GM18867 (cell line): ENCODE measurements at regions not wholly inside any gene's neighbourhood (a gene's known extent, or its start where the extent isn't known, plus 50 kb on each side); places are given as distances from the start of the nearest gene placed in this dataset.

Experiments used
- ATAC-seq: cut with Tn5 transposase; IDR thresholded peaks from one replicate; pipeline ENCODE4 v1.9.1; 2021; ENCODE audit warnings: mild to moderate bottlenecking, moderate library complexity; ENCODE audit not compliant: unreplicated experiment

GRCh38 chr12:66903782-66904396, 225.0 kb upstream of the GRIP1 start:
- no peak for ATAC-seq

- no peak for ATAC-seq
Observed at GRCh38 chr12:66905201-66905600, 226.3 kb upstream of the GRIP1 start.

GRCh38 chr12:66910366-66910974, 231.6 kb upstream of the GRIP1 start:
- ATAC-seq, result no peak

GRCh38 chr12:66915306-66915904, 236.5 kb upstream of the GRIP1 start:
- no peak for ATAC-seq

- no peak for ATAC-seq
Observed at GRCh38 chr12:66916189-66916588, 237.3 kb upstream of the GRIP1 start.

GRCh38 chr12:66919466-66919865, 240.6 kb upstream of the GRIP1 start:
- ATAC-seq, result no peak

- no peak for ATAC-seq
Observed at GRCh38 chr12:66920205-66920604, 241.3 kb upstream of the GRIP1 start.

GRCh38 chr12:66921151-66921550, 242.3 kb upstream of the GRIP1 start:
- ATAC-seq, result no peak

GRCh38 chr12:66925083-66925482, 246.2 kb upstream of the GRIP1 start:
- no peak for ATAC-seq

GRCh38 chr12:66929121-66929520, 250.2 kb upstream of the GRIP1 start:
- no peak for ATAC-seq

- no peak for ATAC-seq
Observed at GRCh38 chr12:66931091-66931490, 252.2 kb upstream of the GRIP1 start.

- ATAC-seq, result no peak
Observed at GRCh38 chr12:66932126-66932525, 253.2 kb upstream of the GRIP1 start.

- no peak for ATAC-seq
Observed at GRCh38 chr12:66934302-66935062, 255.6 kb upstream of the GRIP1 start.

GRCh38 chr12:66941150-66941549, 262.3 kb upstream of the GRIP1 start:
- ATAC-seq, result no peak

GRCh38 chr12:66942741-66943465, 264.0 kb upstream of the GRIP1 start:
- ATAC-seq, result no peak

- ATAC-seq, result no peak
Observed at GRCh38 chr12:66944365-66944764, 265.5 kb upstream of the GRIP1 start.

- no peak for ATAC-seq
Observed at GRCh38 chr12:66945189-66945817, 266.4 kb upstream of the GRIP1 start.

- ATAC-seq, result no peak
Observed at GRCh38 chr12:66947119-66947518, 268.2 kb upstream of the GRIP1 start.

- ATAC-seq, result no peak
Observed at GRCh38 chr12:66952668-66953067, 273.8 kb upstream of the GRIP1 start.

GRCh38 chr12:66956300-66956699, 277.4 kb upstream of the GRIP1 start:
- ATAC-seq, result no peak

GRCh38 chr12:66959276-66959675, 280.4 kb upstream of the GRIP1 start:
- ATAC-seq, result no peak
